GM12875 (cell line): ENCODE measurements at regions not wholly inside any gene's neighbourhood (a gene's known extent, or its start where the extent isn't known, plus 50 kb on each side); places are given as distances from the start of the nearest gene placed in this dataset.

Experiments used
- H3K4me3 ChIP-seq: one replicate; pipeline ENCODE4 v1.5.1; 2011; ENCODE audit warnings: low read depth, low read length, control low read depth
- CTCF ChIP-seq: IDR thresholded peaks from 2 replicates; pipeline ENCODE4 v1.5.1; 2011; ENCODE audit warnings: low read depth, mild to moderate bottlenecking, control low read depth, inconsistent platforms, low read length, moderate library complexity, borderline replicate concordance; ENCODE audit not compliant: insufficient read depth

- TF ChIP-seq CTCF: no peak
- H3K4me3 ChIP-seq: no peak overlapping the region
Observed at GRCh38 chr7:33798686-33799325, 106.5 kb upstream of the BMPER start.

GRCh38 chr7:33799766-33800165, 105.6 kb upstream of the BMPER start:
- TF ChIP-seq CTCF: no peak
- no peak overlapping the region for H3K4me3 ChIP-seq

GRCh38 chr7:33802600-33802999, 102.7 kb upstream of the BMPER start:
- TF ChIP-seq CTCF: no peak
- no peak overlapping the region for H3K4me3 ChIP-seq

GRCh38 chr7:33804140-33804660, 101.1 kb upstream of the BMPER start:
- H3K4me3 ChIP-seq: no peak overlapping the region
- TF ChIP-seq CTCF: no peak

- TF ChIP-seq CTCF: no peak
- H3K4me3 ChIP-seq: no peak overlapping the region
Observed at GRCh38 chr7:33805630-33806233, 99.6 kb upstream of the BMPER start.

- no peak for TF ChIP-seq CTCF
- no peak overlapping the region for H3K4me3 ChIP-seq
Observed at GRCh38 chr7:33806298-33807154, 98.8 kb upstream of the BMPER start.
